ENCODE measurements at regions not wholly inside any gene's neighbourhood (a gene's known extent, or its start where the extent isn't known, plus 50 kb on each side); places are given as distances from the start of the nearest gene placed in this dataset.
"Not testable (repeated sequence)": the region's sequence is repeated elsewhere in the genome, so short reads cannot be mapped to it uniquely, and the experiment has no call there.

GRCh38 chr12:75787146-75787545 is 244.4 kb downstream of the PHLDA1 start:
- DNase-seq = not testable (repeated sequence)

GRCh38 chr12:75786070-75786469 is 245.5 kb downstream of the PHLDA1 start:
- DNase-seq = no peak

- no peak for DNase-seq
Measured at GRCh38 chr12:75784591-75784990, 247.0 kb downstream of the PHLDA1 start.

- no peak for DNase-seq
Measured at GRCh38 chr12:75783093-75783877, 248.3 kb downstream of the PHLDA1 start.

GRCh38 chr12:75782069-75782581 is 249.5 kb downstream of the PHLDA1 start:
- no peak for DNase-seq

- peak; percentile 81 for DNase-seq
Measured at GRCh38 chr12:75781532-75782046, 250.0 kb downstream of the PHLDA1 start.

GRCh38 chr12:75779891-75780496 is 251.6 kb downstream of the PHLDA1 start:
- DNase-seq = no peak

- no peak for DNase-seq
Measured at GRCh38 chr12:75774261-75775052, 257.1 kb downstream of the PHLDA1 start.

- no peak for DNase-seq
Measured at GRCh38 chr12:75773377-75773776, 258.2 kb downstream of the PHLDA1 start.

GRCh38 chr12:75771023-75771422 is 259.6 kb upstream of the KRR1 start:
- no peak for DNase-seq

GRCh38 chr12:75767957-75768356 is 256.5 kb upstream of the KRR1 start:
- no peak for DNase-seq

GRCh38 chr12:75766263-75767160 is 255.1 kb upstream of the KRR1 start:
- DNase-seq = peak; percentile 28

GRCh38 chr12:75765170-75766059 is 254.0 kb upstream of the KRR1 start:
- DNase-seq = no peak

- DNase-seq = no peak
Measured at GRCh38 chr12:75764091-75764841, 252.9 kb upstream of the KRR1 start.

- DNase-seq = no peak
Measured at GRCh38 chr12:75760573-75761294, 249.3 kb upstream of the KRR1 start.

GRCh38 chr12:75759842-75760572 is 248.6 kb upstream of the KRR1 start:
- DNase-seq = peak; percentile 90

GRCh38 chr12:75759196-75759595 is 247.8 kb upstream of the KRR1 start:
- no peak for DNase-seq

GRCh38 chr12:75756771-75757170 is 245.4 kb upstream of the KRR1 start:
- no peak for DNase-seq

GRCh38 chr12:75756111-75756510 is 244.7 kb upstream of the KRR1 start:
- no peak for DNase-seq
